Omental fat pad (tissue), 3 donors: ENCODE measurements at regions not wholly inside any gene's neighbourhood (a gene's known extent, or its start where the extent isn't known, plus 50 kb on each side); places are given as distances from the start of the nearest gene placed in this dataset. TPM values are rescaled to one million over a fixed set of nuclear protein-coding genes. Genes with fewer than 3 reads are reported as not detected.
"Not testable (repeated sequence)": the region's sequence is repeated elsewhere in the genome, so short reads cannot be mapped to it uniquely, and the experiment has no call there.

ENCODE experiments used
- ATAC-seq: fragments of 150-250 bp; one replicate; pipeline ENCODE4 v1.9.1; 2016; ENCODE audit warnings: mild to moderate bottlenecking, moderate library complexity; ENCODE audit not compliant: low FRiP score
- DNase-seq: peaks from one replicate; pipeline ENCODE4 v3.0.0-alpha.2; 2019; ENCODE audit warnings: low spot score
- CTCF ChIP-seq, 3 donors: fragments of 450-650 bp; IDR thresholded peaks; one replicate each; pipeline ENCODE4 v1.5.1; 2016 to 2017; ENCODE audit warnings: antibody characterized with exemption in 3 of 3, mild to moderate bottlenecking in 3 of 3, moderate library complexity in 2 of 3
- small RNA-seq: library from RNA; depleted of rRNA; stranded (forward); fragments of <200 nt; gene quantifications from one replicate; pipeline ENCODE3, GENCODE V24; 2016

- no peak for ATAC-seq
- no peak for TF ChIP-seq CTCF (IDR thresholded peaks at IDR 0.05)
- DNase-seq: no peak
Observed at GRCh38 chr11:90286640-90287039, 63.8 kb upstream of the CHORDC1 start.

GRCh38 chr11:90284171-90284570 is 61.3 kb upstream of the CHORDC1 start:
- ATAC-seq (no peak), DNase-seq (no peak)
- TF ChIP-seq CTCF (IDR thresholded peaks at IDR 0.05): no peak

- not testable (repeated sequence) for DNase-seq, ATAC-seq
Observed at GRCh38 chr11:90282551-90283071, 59.8 kb upstream of the CHORDC1 start.

GRCh38 chr11:90274362-90274761 is 51.5 kb upstream of the CHORDC1 start:
- no peak for DNase-seq
- TF ChIP-seq CTCF (IDR thresholded peaks at IDR 0.05): no peak
- ATAC-seq: no peak

Small RNA genes in the stretch of these regions (small RNA-seq; reads per million reads assigned to genes)
- gene AP001002.3 (not detected), gene MIR1261 (not detected), gene MIR4490 (not detected)
